Stimulated activated naive CD8-positive, alpha-beta T cell treated with anti-CD3 and anti-CD28 coated beads, Interleukin-15, amount 100 ng/mL, for 72 hours (primary cell): ENCODE measurements at regions not wholly inside any gene's neighbourhood (a gene's known extent, or its start where the extent isn't known, plus 50 kb on each side); places are given as distances from the start of the nearest gene placed in this dataset.

ENCODE experiments used
- ATAC-seq: fragments of 150-1000 bp; cut with Tn5 transposase; 2 replicates; pipeline ENCODE4 v1.10.0; 2021; ENCODE audit warnings: mild to moderate bottlenecking, moderate library complexity
- DNase-seq, 2 donors: peaks; one replicate each; pipeline ENCODE4 v3.0.0; 2021 to 2022
- H3K27ac Mint-ChIP-seq, 2 donors: one replicate each; pipeline ENCODE4 v1.8.0; 2022; ENCODE audit warnings: mild to moderate bottlenecking in 2 of 2, mixed read lengths in 2 of 2, moderate library complexity in 2 of 2
- H3K27me3 Mint-ChIP-seq: one replicate; pipeline ENCODE4 v1.8.0; 2022; ENCODE audit warnings: mixed read lengths
- H3K4me1 Mint-ChIP-seq: one replicate; pipeline ENCODE4 v1.8.0; 2022; ENCODE audit warnings: mild to moderate bottlenecking, mixed read lengths
- H3K4me3 Mint-ChIP-seq, 2 donors: one replicate each; pipeline ENCODE4 v1.8.0; 2022; ENCODE audit warnings: mild to moderate bottlenecking in 2 of 2, mixed read lengths in 2 of 2, moderate library complexity in 1 of 2
- H3K9me3 Mint-ChIP-seq, 2 donors: one replicate each; pipeline ENCODE4 v1.8.0; 2022; ENCODE audit warnings: mixed read lengths in 2 of 2

GRCh38 chr10:111986079-111986478, 197.5 kb downstream of the GPAM start:
- H3K9me3 Mint-ChIP-seq, result no peaks in the 10 kb centered on the region
- no peak for DNase-seq
- H3K27ac Mint-ChIP-seq, result no peak overlapping the region
- H3K4me3 Mint-ChIP-seq, result no peak overlapping the region
- H3K27me3 Mint-ChIP-seq, result peaks cover under 1% of the 10 kb centered on the region
- ATAC-seq, result no peak
- H3K4me1 Mint-ChIP-seq, result no peaks in the 10 kb centered on the region

DNA sequence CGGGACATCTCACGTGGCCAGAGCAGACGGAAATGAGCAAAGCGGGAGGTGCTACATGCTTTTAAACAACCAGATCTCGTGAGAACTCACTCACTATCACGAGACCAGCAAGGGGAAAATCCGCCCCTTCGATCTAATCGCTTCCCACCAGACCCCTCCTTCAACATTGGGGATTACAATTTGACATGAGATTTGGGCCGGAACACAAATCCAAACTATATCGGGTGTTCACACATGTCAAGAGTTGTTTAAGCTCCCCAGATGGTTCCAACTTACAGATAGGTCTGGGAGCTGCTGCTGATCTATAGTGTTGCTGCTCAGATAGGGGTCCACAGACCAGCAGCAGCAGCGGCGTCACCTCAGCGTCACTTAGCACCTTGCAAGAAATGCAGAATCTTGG, 194.9 kb downstream of the GPAM start:
- ATAC-seq (no peak), DNase-seq (no peak)
- Mint-ChIP-seq H3K27me3 (no peaks in the 10 kb centered on the region), H3K9me3 (no peaks in the 10 kb centered on the region), H3K4me1 (no peaks in the 10 kb centered on the region), H3K4me3 (no peak overlapping the region), H3K27ac (no peak overlapping the region)

GRCh38 chr10:111989136-111989911, 194.2 kb downstream of the GPAM start:
- H3K4me1 Mint-ChIP-seq, result no peaks in the 10 kb centered on the region
- no peaks in the 10 kb centered on the region for H3K9me3 Mint-ChIP-seq
- H3K27me3 Mint-ChIP-seq, result no peaks in the 10 kb centered on the region
- no peak overlapping the region for H3K4me3 Mint-ChIP-seq
- no peak overlapping the region for H3K27ac Mint-ChIP-seq
- ATAC-seq, result no peak
- no peak for DNase-seq

GRCh38 chr10:111990734-111991133, 192.8 kb downstream of the GPAM start:
- Mint-ChIP-seq H3K9me3 (no peaks in the 10 kb centered on the region), H3K4me3 (no peak overlapping the region), H3K4me1 (no peaks in the 10 kb centered on the region), H3K27me3 (no peaks in the 10 kb centered on the region), H3K27ac (no peak overlapping the region)
- no peak for DNase-seq
- ATAC-seq, result no peak

- H3K27ac Mint-ChIP-seq, result no peak overlapping the region
- H3K4me3 Mint-ChIP-seq, result no peak overlapping the region
- ATAC-seq, result no peak
- H3K9me3 Mint-ChIP-seq, result no peaks in the 10 kb centered on the region
- H3K4me1 Mint-ChIP-seq, result no peaks in the 10 kb centered on the region
- peaks cover 8% of the 10 kb centered on the region for H3K27me3 Mint-ChIP-seq
- DNase-seq, result no peak
These were observed 190.2 kb downstream of the GPAM start for GRCh38 chr10:111993321-111993720.

- no peak for DNase-seq
- Mint-ChIP-seq H3K4me3 (no peak overlapping the region), H3K9me3 (no peaks in the 10 kb centered on the region), H3K27me3 (peaks cover 8% of the 10 kb centered on the region), H3K4me1 (no peaks in the 10 kb centered on the region), H3K27ac (no peak overlapping the region)
- ATAC-seq, result no peak
These were observed 189.6 kb downstream of the GPAM start for GRCh38 chr10:111993872-111994426.

DNA sequence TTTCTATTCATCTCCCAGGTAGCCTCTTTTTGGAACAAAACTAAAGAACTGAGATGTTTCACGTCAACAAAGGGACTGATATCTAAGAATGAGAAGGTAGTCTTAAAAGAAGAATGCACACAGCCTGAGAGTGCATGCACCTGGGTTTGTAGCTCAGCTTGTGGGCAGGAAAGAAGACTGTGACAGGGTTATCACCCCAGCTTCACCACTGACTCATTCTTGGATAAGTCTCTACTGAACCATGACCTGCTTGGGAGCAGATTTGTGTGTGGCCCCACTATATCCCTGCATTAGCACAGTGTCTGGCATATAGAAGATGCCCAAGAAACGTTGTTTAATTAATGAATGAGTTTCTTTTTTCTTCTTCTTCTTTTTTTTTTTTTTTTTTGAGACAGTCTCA, 187.5 kb downstream of the GPAM start:
- no peak overlapping the region for H3K27ac Mint-ChIP-seq
- no peak for DNase-seq
- H3K4me1 Mint-ChIP-seq, result no peaks in the 10 kb centered on the region
- no peaks in the 10 kb centered on the region for H3K9me3 Mint-ChIP-seq
- no peak overlapping the region for H3K4me3 Mint-ChIP-seq
- H3K27me3 Mint-ChIP-seq, result peaks cover 9% of the 10 kb centered on the region
- no peak for ATAC-seq

DNA sequence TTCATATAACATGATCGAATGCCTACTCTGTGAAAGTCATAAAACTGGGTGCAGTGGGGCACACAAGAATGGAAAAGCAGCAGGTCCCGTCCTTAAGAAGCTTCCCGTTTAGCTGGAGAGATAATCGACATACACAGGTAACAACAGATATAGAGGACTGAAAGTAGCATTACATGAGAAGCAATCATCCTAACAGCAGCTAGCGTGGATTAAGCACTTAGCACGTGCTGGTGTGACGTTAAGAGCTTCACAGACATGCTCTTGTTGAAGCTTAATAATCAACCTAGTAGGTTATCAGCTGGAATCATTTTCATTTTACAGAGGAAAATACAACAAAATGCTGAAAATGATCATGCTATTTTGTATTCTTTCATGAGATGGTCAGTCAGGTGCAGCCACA, 184.8 kb downstream of the GPAM start:
- H3K27ac Mint-ChIP-seq, result no peak overlapping the region
- DNase-seq (no peak), ATAC-seq (no peak)
- peaks cover 15% of the 10 kb centered on the region for H3K27me3 Mint-ChIP-seq
- no peaks in the 10 kb centered on the region for H3K4me1 Mint-ChIP-seq
- no peak overlapping the region for H3K4me3 Mint-ChIP-seq
- no peaks in the 10 kb centered on the region for H3K9me3 Mint-ChIP-seq

- Mint-ChIP-seq H3K27me3 (peaks cover 15% of the 10 kb centered on the region), H3K4me3 (no peak overlapping the region), H3K4me1 (no peaks in the 10 kb centered on the region), H3K9me3 (no peaks in the 10 kb centered on the region), H3K27ac (peak overlapping the region in 1 of 2 donors; percentile 52)
- ATAC-seq (no peak), DNase-seq (no peak)
These were observed 184.2 kb downstream of the GPAM start for GRCh38 chr10:111999205-111999914.

DNA sequence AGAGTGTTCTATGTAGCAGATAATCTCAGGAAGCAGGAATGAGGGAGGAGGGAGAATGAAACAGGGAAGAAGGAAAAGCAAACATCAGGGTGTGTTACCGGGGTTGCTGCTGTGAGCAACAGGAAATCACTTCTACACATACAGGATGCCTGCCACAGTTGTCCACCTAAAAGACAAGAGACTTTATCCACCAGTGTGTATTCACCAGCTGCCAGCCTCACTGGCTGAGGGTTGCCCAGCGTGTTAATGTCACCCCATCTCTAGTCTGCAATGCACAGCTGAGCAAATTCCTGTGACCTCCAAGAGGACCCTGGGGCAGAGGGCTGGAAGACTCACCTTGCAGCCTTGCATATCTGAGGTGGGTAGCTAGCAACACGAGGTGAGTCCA, 183.7 kb downstream of the GPAM start:
- peak; percentile 18 for ATAC-seq
- no peaks in the 10 kb centered on the region for H3K9me3 Mint-ChIP-seq
- H3K27me3 Mint-ChIP-seq, result peaks cover 21% of the 10 kb centered on the region
- no peak overlapping the region for H3K27ac Mint-ChIP-seq
- no peaks in the 10 kb centered on the region for H3K4me1 Mint-ChIP-seq
- no peak overlapping the region for H3K4me3 Mint-ChIP-seq
- no peak for DNase-seq

- Mint-ChIP-seq H3K27ac (no peak overlapping the region), H3K4me1 (no peaks in the 10 kb centered on the region), H3K9me3 (no peaks in the 10 kb centered on the region), H3K27me3 (peaks cover 26% of the 10 kb centered on the region), H3K4me3 (no peak overlapping the region)
- DNase-seq (no peak), ATAC-seq (no peak)
These were observed 183.1 kb downstream of the GPAM start for GRCh38 chr10:112000466-112000865.

- ATAC-seq (no peak), DNase-seq (no peak)
- Mint-ChIP-seq H3K27me3 (peaks cover 24% of the 10 kb centered on the region), H3K9me3 (no peaks in the 10 kb centered on the region), H3K4me3 (no peak overlapping the region), H3K27ac (no peak overlapping the region), H3K4me1 (no peaks in the 10 kb centered on the region)
These were observed 181.4 kb downstream of the GPAM start for GRCh38 chr10:112002206-112002605.

GRCh38 chr10:112004075-112004474, 179.5 kb downstream of the GPAM start:
- Mint-ChIP-seq H3K27ac (no peak overlapping the region), H3K4me3 (no peak overlapping the region), H3K27me3 (peaks cover 23% of the 10 kb centered on the region), H3K4me1 (no peaks in the 10 kb centered on the region), H3K9me3 (no peaks in the 10 kb centered on the region)
- no peak for ATAC-seq
- DNase-seq, result no peak

GRCh38 chr10:112005044-112005443, 178.5 kb downstream of the GPAM start:
- no peaks in the 10 kb centered on the region for H3K4me1 Mint-ChIP-seq
- H3K9me3 Mint-ChIP-seq, result no peaks in the 10 kb centered on the region
- peaks cover 23% of the 10 kb centered on the region for H3K27me3 Mint-ChIP-seq
- H3K27ac Mint-ChIP-seq, result no peak overlapping the region
- no peak for ATAC-seq
- DNase-seq, result no peak
- no peak overlapping the region for H3K4me3 Mint-ChIP-seq

GRCh38 chr10:112006407-112006806, 177.2 kb downstream of the GPAM start:
- peak overlapping the region in 1 of 2 donors; percentile 27 for H3K27ac Mint-ChIP-seq
- DNase-seq (no peak), ATAC-seq (no peak)
- H3K9me3 Mint-ChIP-seq, result no peaks in the 10 kb centered on the region
- H3K27me3 Mint-ChIP-seq, result peaks cover 19% of the 10 kb centered on the region
- H3K4me3 Mint-ChIP-seq, result no peak overlapping the region
- H3K4me1 Mint-ChIP-seq, result no peaks in the 10 kb centered on the region

GRCh38 chr10:112006831-112007230, 176.7 kb downstream of the GPAM start:
- DNase-seq (no peak), ATAC-seq (no peak)
- H3K27me3 Mint-ChIP-seq, result peaks cover 17% of the 10 kb centered on the region
- H3K4me3 Mint-ChIP-seq, result no peak overlapping the region
- H3K27ac Mint-ChIP-seq, result no peak overlapping the region
- no peaks in the 10 kb centered on the region for H3K4me1 Mint-ChIP-seq
- H3K9me3 Mint-ChIP-seq, result no peaks in the 10 kb centered on the region
